C4-2B (cell line): ENCODE measurements at regions not wholly inside any gene's neighbourhood (a gene's known extent, or its start where the extent isn't known, plus 50 kb on each side); places are given as distances from the start of the nearest gene placed in this dataset.

Experiments
- CTCF ChIP-seq: fragments of 450-650 bp; conservative IDR thresholded peaks from 2 replicates; pipeline ENCODE4 v1.5.1; 2017; ENCODE audit warnings: mild to moderate bottlenecking
- ZFX ChIP-seq: fragments of 450-650 bp; IDR thresholded peaks from 2 replicates; pipeline ENCODE4 v1.6.1; 2017

- no peak for TF ChIP-seq CTCF
- TF ChIP-seq ZFX: no peak
Measured at GRCh38 chrX:146355440-146355839, 454.1 kb upstream of the CXorf51B start.
